ENCODE measurements at regions not wholly inside any gene's neighbourhood (a gene's known extent, or its start where the extent isn't known, plus 50 kb on each side); places are given as distances from the start of the nearest gene placed in this dataset.

DNA sequence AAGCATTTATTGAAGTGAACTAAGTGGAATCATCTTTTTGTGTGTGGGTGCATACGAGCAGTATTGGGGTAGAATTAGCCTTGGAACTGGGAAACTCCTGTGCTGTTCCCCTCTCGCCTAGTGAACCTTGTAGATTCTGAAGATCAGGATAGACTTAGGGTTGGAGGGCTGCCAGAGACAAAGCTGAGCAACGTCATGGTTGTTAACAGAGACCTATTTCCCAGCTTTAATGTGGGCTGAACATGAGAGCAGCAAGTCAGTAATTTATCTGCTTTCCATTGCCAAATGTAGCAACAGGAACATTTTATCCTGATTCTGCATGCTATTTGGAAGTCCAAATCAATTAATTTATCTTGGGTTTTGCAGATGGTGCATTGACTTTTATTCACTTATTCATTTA, 246.6 kb downstream of the IL20RB start:
- TF ChIP-seq NFRKB (IDR thresholded peaks at IDR 0.05) (no peak), LEF1 (IDR thresholded peaks at IDR 0.05; ENCODE audit: borderline replicate concordance) (no peak), FOXM1 (IDR thresholded peaks at IDR 0.05; ENCODE audit: borderline replicate concordance) (no peak), HDGF (IDR thresholded peaks at IDR 0.05; ENCODE audit: borderline replicate concordance) (no peak)
- no peak for DNase-seq (ENCODE audit: extremely low spot score)
- CTCF ChIA-PET: no interaction called here
- POLR2A ChIA-PET: no interaction called here

DNA sequence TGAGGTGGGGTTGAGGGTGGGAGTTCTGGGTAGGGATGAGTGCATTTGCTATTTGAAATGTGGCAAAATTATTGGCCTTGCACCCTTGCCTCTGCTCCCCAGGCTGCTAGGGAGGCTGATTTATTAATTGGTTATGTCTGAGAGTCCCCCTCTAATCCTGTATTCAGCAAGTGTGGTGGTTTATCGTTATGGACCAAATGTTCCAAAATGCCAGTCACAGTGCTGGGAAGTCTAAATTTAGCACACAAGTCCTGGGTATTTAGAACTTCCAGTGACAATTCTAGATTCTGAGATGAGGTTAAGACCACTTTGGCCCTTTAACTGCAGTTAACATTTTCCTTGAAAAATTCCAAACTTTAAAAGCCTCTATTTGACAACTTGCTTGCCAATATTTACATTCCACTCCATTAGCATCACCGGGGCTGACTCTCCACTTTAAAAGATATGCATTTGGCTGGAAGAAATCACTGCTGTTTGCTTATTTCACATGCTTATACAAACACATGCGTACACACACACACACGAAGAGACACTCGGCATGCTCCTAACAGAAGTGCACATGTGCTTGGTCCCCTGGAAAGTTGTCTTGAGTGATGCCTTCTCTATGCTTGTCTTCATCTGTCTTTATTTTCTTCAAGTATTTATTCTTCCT, 247.7 kb downstream of the IL20RB start:
- POLR2A ChIA-PET: no interaction called here
- CTCF ChIA-PET: no interaction called here
- TF ChIP-seq SUZ12 (IDR thresholded peaks at IDR 0.05) (no peak), ZNF384 (IDR thresholded peaks at IDR 0.05) (no peak), TARDBP (IDR thresholded peaks at IDR 0.05) (no peak), HDGF (IDR thresholded peaks at IDR 0.05; ENCODE audit: borderline replicate concordance) (no peak), BHLHE40 (IDR thresholded peaks at IDR 0.05; ENCODE audit: borderline replicate concordance) (no peak), LEF1 (IDR thresholded peaks at IDR 0.05; ENCODE audit: borderline replicate concordance) (no peak), NFRKB (IDR thresholded peaks at IDR 0.05) (no peak), FOXK2 (IDR thresholded peaks at IDR 0.05) (no peak), SP1 (IDR thresholded peaks at IDR 0.05) (no peak), L3MBTL2 (conservative IDR thresholded peaks at IDR 0.05) (no peak), FOXA1 (IDR thresholded peaks at IDR 0.05) (no peak), ARNT (IDR thresholded peaks at IDR 0.05) (no peak), FOXM1 (IDR thresholded peaks at IDR 0.05; ENCODE audit: borderline replicate concordance) (no peak), ELF4 (IDR thresholded peaks at IDR 0.05) (no peak), CTBP1 (IDR thresholded peaks at IDR 0.05; ENCODE audit: borderline replicate concordance) (no peak)
- TF ChIP-seq, protein P1, sequence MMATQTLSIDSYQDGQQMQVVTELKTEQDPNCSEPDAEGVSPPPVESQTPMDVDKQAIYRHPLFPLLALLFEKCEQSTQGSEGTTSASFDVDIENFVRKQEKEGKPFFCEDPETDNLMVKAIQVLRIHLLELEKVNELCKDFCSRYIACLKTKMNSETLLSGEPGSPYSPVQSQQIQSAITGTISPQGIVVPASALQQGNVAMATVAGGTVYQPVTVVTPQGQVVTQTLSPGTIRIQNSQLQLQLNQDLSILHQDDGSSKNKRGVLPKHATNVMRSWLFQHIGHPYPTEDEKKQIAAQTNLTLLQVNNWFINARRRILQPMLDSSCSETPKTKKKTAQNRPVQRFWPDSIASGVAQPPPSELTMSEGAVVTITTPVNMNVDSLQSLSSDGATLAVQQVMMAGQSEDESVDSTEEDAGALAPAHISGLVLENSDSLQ (IDR thresholded peaks at IDR 0.05): no peak
- DNase-seq (ENCODE audit: extremely low spot score): no peak

DNA sequence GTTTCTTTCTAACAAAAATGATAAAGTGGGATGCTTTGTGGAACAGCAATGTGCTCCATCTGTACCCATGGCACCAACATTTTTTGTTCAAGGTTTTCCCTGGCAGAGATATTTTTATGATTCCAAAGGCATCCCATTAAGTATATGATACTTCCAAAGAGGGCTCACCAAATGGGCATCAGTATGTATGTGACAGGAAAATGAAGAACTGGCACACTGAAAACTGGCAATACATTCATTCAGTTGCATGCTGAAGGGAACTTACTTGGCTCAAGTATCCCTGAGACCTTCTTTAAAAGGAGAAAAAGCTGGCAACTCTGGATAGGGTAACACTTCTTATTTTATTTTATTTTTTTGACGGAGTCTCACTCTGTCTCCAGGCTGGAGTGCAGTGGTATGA, 249.8 kb downstream of the IL20RB start:
- ChIA-PET CTCF (no interaction called here), POLR2A (no interaction called here)
- DNase-seq (ENCODE audit: extremely low spot score): no peak
- TF ChIP-seq LEF1 (IDR thresholded peaks at IDR 0.05; ENCODE audit: borderline replicate concordance) (no peak), ELF4 (IDR thresholded peaks at IDR 0.05) (no peak), L3MBTL2 (conservative IDR thresholded peaks at IDR 0.05) (no peak), ZNF384 (IDR thresholded peaks at IDR 0.05) (no peak), TARDBP (IDR thresholded peaks at IDR 0.05) (no peak), SP1 (IDR thresholded peaks at IDR 0.05) (no peak), FOXM1 (IDR thresholded peaks at IDR 0.05; ENCODE audit: borderline replicate concordance) (no peak), BHLHE40 (IDR thresholded peaks at IDR 0.05; ENCODE audit: borderline replicate concordance) (no peak), HDGF (IDR thresholded peaks at IDR 0.05; ENCODE audit: borderline replicate concordance) (no peak), FOXA1 (IDR thresholded peaks at IDR 0.05) (no peak), SUZ12 (IDR thresholded peaks at IDR 0.05) (no peak), FOXK2 (IDR thresholded peaks at IDR 0.05) (no peak), NFRKB (IDR thresholded peaks at IDR 0.05) (no peak), CTBP1 (IDR thresholded peaks at IDR 0.05; ENCODE audit: borderline replicate concordance) (no peak), ARNT (IDR thresholded peaks at IDR 0.05) (no peak)
- TF ChIP-seq, protein P1 (IDR thresholded peaks at IDR 0.05): no peak

DNA sequence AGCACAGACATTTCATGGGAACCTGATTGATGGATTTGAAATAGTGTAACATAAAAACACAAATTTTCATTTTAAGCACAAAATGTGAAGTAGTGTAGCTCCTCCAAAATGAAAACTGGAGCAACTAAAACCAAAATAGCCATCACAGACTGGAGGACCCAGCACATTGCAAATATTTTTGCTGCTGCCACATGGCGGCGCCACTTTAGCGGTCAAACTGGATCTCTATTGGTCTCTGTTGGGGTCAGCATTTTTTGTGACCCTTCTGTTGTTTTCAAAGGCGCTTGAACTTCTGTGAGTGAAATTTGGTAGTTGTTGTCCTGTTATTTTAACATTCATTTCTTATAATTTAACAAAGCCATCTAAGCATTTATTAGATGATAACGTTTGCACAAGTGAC, 259.9 kb downstream of the IL20RB start:
- ChIA-PET POLR2A (no interaction called here), CTCF (no interaction called here)
- peak; percentile 37 for DNase-seq (ENCODE audit: extremely low spot score)
- TF ChIP-seq ELF4 (IDR thresholded peaks at IDR 0.05) (no peak), CTBP1 (IDR thresholded peaks at IDR 0.05; ENCODE audit: borderline replicate concordance) (no peak), TARDBP (IDR thresholded peaks at IDR 0.05) (no peak), ZNF384 (IDR thresholded peaks at IDR 0.05) (no peak), NFRKB (IDR thresholded peaks at IDR 0.05) (no peak), FOXK2 (IDR thresholded peaks at IDR 0.05) (no peak), SP1 (IDR thresholded peaks at IDR 0.05) (no peak), LEF1 (IDR thresholded peaks at IDR 0.05; ENCODE audit: borderline replicate concordance) (no peak), ARNT (IDR thresholded peaks at IDR 0.05) (no peak), HDGF (IDR thresholded peaks at IDR 0.05; ENCODE audit: borderline replicate concordance) (no peak), FOXM1 (IDR thresholded peaks at IDR 0.05; ENCODE audit: borderline replicate concordance) (no peak), BHLHE40 (IDR thresholded peaks at IDR 0.05; ENCODE audit: borderline replicate concordance) (no peak), L3MBTL2 (conservative IDR thresholded peaks at IDR 0.05) (no peak), SUZ12 (IDR thresholded peaks at IDR 0.05) (no peak), FOXA1 (IDR thresholded peaks at IDR 0.05) (no peak)
- TF ChIP-seq, protein P1 (IDR thresholded peaks at IDR 0.05): no peak

DNA sequence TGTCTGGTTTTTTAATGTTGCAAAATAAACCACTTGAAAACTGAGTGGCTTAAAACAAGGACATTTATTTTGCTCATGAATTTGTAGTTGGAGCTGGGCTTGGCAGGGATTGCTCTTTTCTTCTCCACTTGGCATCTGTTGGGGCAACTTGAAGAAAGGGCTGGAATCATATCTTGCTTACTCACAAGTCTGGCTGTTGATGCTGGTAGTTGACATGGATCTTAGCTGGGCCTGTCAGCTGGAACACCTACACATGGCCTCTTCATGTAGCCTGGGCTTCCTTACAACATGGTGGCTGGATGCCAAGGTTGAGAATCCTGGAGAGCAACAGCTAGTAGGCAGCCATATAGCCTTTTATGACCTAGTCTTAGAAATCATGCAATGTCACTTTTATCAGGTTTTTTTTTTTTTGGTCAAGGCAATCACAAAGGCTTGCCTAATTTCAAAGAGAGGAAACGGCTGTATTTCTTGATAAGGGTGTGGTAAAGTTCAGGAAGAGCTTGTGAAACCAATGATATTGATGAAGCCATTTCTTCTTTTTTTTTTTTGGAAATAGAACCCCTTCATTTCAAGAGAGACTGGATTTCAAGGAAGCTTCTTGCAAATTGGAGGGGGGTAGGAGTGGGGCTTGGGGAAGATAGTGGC, 262.1 kb downstream of the IL20RB start:
- ChIA-PET POLR2A (no interaction called here), CTCF (no interaction called here)
- no peak for DNase-seq (ENCODE audit: extremely low spot score)

More for the DNA sequence above, 262.1 kb downstream of the IL20RB start:
- TF ChIP-seq SUZ12 (IDR thresholded peaks at IDR 0.05) (no peak), CTBP1 (IDR thresholded peaks at IDR 0.05; ENCODE audit: borderline replicate concordance) (no peak), FOXA1 (IDR thresholded peaks at IDR 0.05) (no peak), ZNF384 (IDR thresholded peaks at IDR 0.05) (no peak), NFRKB (IDR thresholded peaks at IDR 0.05) (no peak), ELF4 (IDR thresholded peaks at IDR 0.05) (no peak), LEF1 (IDR thresholded peaks at IDR 0.05; ENCODE audit: borderline replicate concordance) (no peak)

All from HEK293T (cell line).